ENCODE measurements at regions not wholly inside any gene's neighbourhood (a gene's known extent, or its start where the extent isn't known, plus 50 kb on each side); places are given as distances from the start of the nearest gene placed in this dataset.

- DNase-seq, result peak in 1 of 2 experiments; percentile 49
- H3K4me1 ChIP-seq (replicated peaks; ENCODE audit: insufficient read depth), result peaks cover 75% of the 10 kb centered on the region
- ChIA-PET CTCF (interaction anchor here (0.8 to 1.4 kb wide), 3 partner anchors 35 to 337 kb away, joined by 3 to 4 read pairs (median 3); partner anchors contain the start of gene VEGFA), POLR2A (ENCODE audit: unreplicated experiment) (interaction anchor here (0.5 to 0.7 kb wide), 4 partner anchors 20 to 1020 kb away, joined by 3 to 14 read pairs (median 6); no protein-coding TSS in a partner anchor)
- no peaks in the 10 kb centered on the region for H3K27me3 ChIP-seq (ENCODE audit: insufficient read depth, low read depth)
- H2AFZ ChIP-seq, result no peak overlapping the region
- peak overlapping the region; percentile 26; the same call in 1 of the 2 replicates for H3K27ac ChIP-seq
- no peaks in the 10 kb centered on the region for H4K20me1 ChIP-seq (ENCODE audit: insufficient read depth)
- peaks cover 23% of the 10 kb centered on the region for H3K79me2 ChIP-seq (ENCODE audit: low read depth)
- intact Hi-C loops (cut with micrococcal nuclease; ENCODE audit: unreplicated experiment), result loop anchor here (5.0 to 10.0 kb wide), 2 partner anchors 37 to 170 kb away; no protein-coding TSS in a partner anchor
- peak overlapping the region; percentile 58 for H3K4me2 ChIP-seq
- H3K36me3 ChIP-seq (ENCODE audit: low read depth), result no peaks in the 10 kb centered on the region
- TF ChIP-seq CTCF (conservative IDR thresholded peaks at IDR 0.05), result peak; percentile 59
- TF ChIP-seq EZH2 (IDR thresholded peaks at IDR 0.05; ENCODE audit: low read depth), result no peak
- H3K9me2 ChIP-seq (ENCODE audit: insufficient read depth), result no peaks in the 10 kb centered on the region
- peaks cover 33% of the 10 kb centered on the region for H3F3A ChIP-seq (ENCODE audit: insufficient read depth, low read depth)
- H3K4me3 ChIP-seq, result no peak overlapping the region
- H3K9me3 ChIP-seq (ENCODE audit: insufficient read depth, low read depth), result no peaks in the 10 kb centered on the region
- no TSS peak for BruUV-seq (replicated peaks)
These were observed 122.4 kb downstream of the MRPL14 start for GRCh38 chr6:44004625-44005506.

GRCh38 chr6:44004136-44004535, 123.1 kb downstream of the MRPL14 start:
- H3K4me2 ChIP-seq, result peak overlapping the region; percentile 58
- H2AFZ ChIP-seq, result no peak overlapping the region
- CTCF ChIA-PET, result no interaction called here
- BruUV-seq (replicated peaks), result no TSS peak
- peaks cover 23% of the 10 kb centered on the region for H3K79me2 ChIP-seq (ENCODE audit: low read depth)
- intact Hi-C loops (cut with micrococcal nuclease; ENCODE audit: unreplicated experiment), result loop anchor here (5.0 to 10.0 kb wide), 2 partner anchors 38 to 169 kb away; no protein-coding TSS in a partner anchor
- no peaks in the 10 kb centered on the region for H4K20me1 ChIP-seq (ENCODE audit: insufficient read depth)
- no peak overlapping the region for H3K27ac ChIP-seq
- no peaks in the 10 kb centered on the region for H3K9me3 ChIP-seq (ENCODE audit: insufficient read depth, low read depth)
- H3F3A ChIP-seq (ENCODE audit: insufficient read depth, low read depth), result peaks cover 38% of the 10 kb centered on the region
- H3K27me3 ChIP-seq (ENCODE audit: insufficient read depth, low read depth), result no peaks in the 10 kb centered on the region
- POLR2A ChIA-PET (ENCODE audit: unreplicated experiment), result interaction anchor here (0.6 to 0.7 kb wide), 2 partner anchors 21 to 1019 kb away, joined by 3 to 7 read pairs; no protein-coding TSS in a partner anchor
- H3K4me3 ChIP-seq, result peak overlapping the region; percentile 12; the same call in 1 of the 2 replicates
- H3K36me3 ChIP-seq (ENCODE audit: low read depth), result no peaks in the 10 kb centered on the region
- peaks cover 75% of the 10 kb centered on the region for H3K4me1 ChIP-seq (replicated peaks; ENCODE audit: insufficient read depth)
- DNase-seq, result no peak
- TF ChIP-seq CTCF (conservative IDR thresholded peaks at IDR 0.05) (no peak), EZH2 (IDR thresholded peaks at IDR 0.05; ENCODE audit: low read depth) (no peak)
- H3K9me2 ChIP-seq (ENCODE audit: insufficient read depth), result no peaks in the 10 kb centered on the region

- Histone ChIP-seq H3K79me2 (ENCODE audit: low read depth) (peaks cover 23% of the 10 kb centered on the region), H3F3A (ENCODE audit: insufficient read depth, low read depth) (peaks cover 37% of the 10 kb centered on the region), H2AFZ (no peak overlapping the region), H4K20me1 (ENCODE audit: insufficient read depth) (no peaks in the 10 kb centered on the region), H3K4me3 (peak overlapping the region; percentile 12; the same call in 1 of the 2 replicates), H3K9me3 (ENCODE audit: insufficient read depth, low read depth) (no peaks in the 10 kb centered on the region), H3K27me3 (ENCODE audit: insufficient read depth, low read depth) (no peaks in the 10 kb centered on the region), H3K27ac (no peak overlapping the region), H3K36me3 (ENCODE audit: low read depth) (no peaks in the 10 kb centered on the region), H3K4me2 (peak overlapping the region; percentile 58), H3K9me2 (ENCODE audit: insufficient read depth) (no peaks in the 10 kb centered on the region), H3K4me1 (replicated peaks; ENCODE audit: insufficient read depth) (peaks cover 70% of the 10 kb centered on the region)
- ChIA-PET POLR2A (ENCODE audit: unreplicated experiment) (no interaction called here), CTCF (no interaction called here)
- intact Hi-C loops (cut with micrococcal nuclease; ENCODE audit: unreplicated experiment), result loop anchor here (2.0 to 10.0 kb wide), 4 partner anchors 39 to 229 kb away; no protein-coding TSS in a partner anchor
- no peak for DNase-seq
- BruUV-seq (replicated peaks), result TSS peak; percentile 3
- TF ChIP-seq CTCF (conservative IDR thresholded peaks at IDR 0.05) (no peak), EZH2 (IDR thresholded peaks at IDR 0.05; ENCODE audit: low read depth) (no peak)
These were observed 123.7 kb downstream of the MRPL14 start for GRCh38 chr6:44003345-44004061.

Measured in PC-9 (cell line).